ENCODE measurements at regions not wholly inside any gene's neighbourhood (a gene's known extent, or its start where the extent isn't known, plus 50 kb on each side); places are given as distances from the start of the nearest gene placed in this dataset.

GRCh38 chr14:104509673-104510072, 69.9 kb upstream of the C14orf180 start:
- H3K27ac ChIP-seq (ENCODE audit: low read length) = peak overlapping the region; percentile 88
- no peaks in the 10 kb centered on the region for H3K9me3 ChIP-seq (ENCODE audit: low read length)
- peak overlapping the region; percentile 46 for H3K4me3 ChIP-seq (ENCODE audit: low read length)
- TF ChIP-seq RAD21 (conservative IDR thresholded peaks at IDR 0.05) (peak; percentile 64), CTCF (IDR thresholded peaks at IDR 0.05; ENCODE audit: poor library complexity, severe bottlenecking) (peak; percentile 56), SMC3 (conservative IDR thresholded peaks at IDR 0.05; ENCODE audit: poor library complexity) (peak; percentile 58), EZH2 (IDR thresholded peaks at IDR 0.05; ENCODE audit: borderline replicate concordance, insufficient read depth, low read length, poor library complexity, severe bottlenecking) (no peak), POLR2AphosphoS5 (IDR thresholded peaks at IDR 0.05) (no peak)
- no peak overlapping the region for H3K4me2 ChIP-seq (ENCODE audit: low read length)
- H3K36me3 ChIP-seq (ENCODE audit: insufficient read depth, low read length) = no peaks in the 10 kb centered on the region
- H3K9me2 ChIP-seq (ENCODE audit: insufficient read depth, low read length) = no peaks in the 10 kb centered on the region
- no peaks in the 10 kb centered on the region for H3F3A ChIP-seq (ENCODE audit: insufficient read depth, low read length, poor library complexity, severe bottlenecking)
- H3K79me2 ChIP-seq (replicated peaks; ENCODE audit: insufficient read depth, low read length) = no peaks in the 10 kb centered on the region
- no peaks in the 10 kb centered on the region for H4K20me1 ChIP-seq (ENCODE audit: insufficient read depth)
- H2AFZ ChIP-seq (ENCODE audit: low read depth, low read length) = no peak overlapping the region
- peak overlapping the region; percentile 58 for H3K9ac ChIP-seq (ENCODE audit: low read length)
- H3K27me3 ChIP-seq (ENCODE audit: insufficient read depth, low read depth, low read length) = no peaks in the 10 kb centered on the region

GRCh38 chr14:104510216-104510615, 69.3 kb upstream of the C14orf180 start:
- TF ChIP-seq MXI1 (conservative IDR thresholded peaks at IDR 0.05; ENCODE audit: poor library complexity, severe bottlenecking) (no peak), REST (IDR thresholded peaks at IDR 0.05; ENCODE audit: borderline replicate concordance) (no peak), POLR2AphosphoS5 (IDR thresholded peaks at IDR 0.05) (no peak), TAF1 (IDR thresholded peaks at IDR 0.05; ENCODE audit: low read depth) (no peak), EZH2 (IDR thresholded peaks at IDR 0.05; ENCODE audit: borderline replicate concordance, insufficient read depth, low read length, poor library complexity, severe bottlenecking) (no peak), SMC3 (conservative IDR thresholded peaks at IDR 0.05; ENCODE audit: poor library complexity) (no peak), EP300 (conservative IDR thresholded peaks at IDR 0.05; ENCODE audit: poor library complexity, severe bottlenecking) (no peak), RAD21 (conservative IDR thresholded peaks at IDR 0.05) (no peak), CTCF (IDR thresholded peaks at IDR 0.05; ENCODE audit: poor library complexity, severe bottlenecking) (no peak)

More at GRCh38 chr14:104510216-104510615, 69.3 kb upstream of the C14orf180 start:
- Histone ChIP-seq H3F3A (ENCODE audit: insufficient read depth, low read length, poor library complexity, severe bottlenecking) (no peaks in the 10 kb centered on the region), H3K9ac (ENCODE audit: low read length) (peak overlapping the region; percentile 58), H3K4me3 (ENCODE audit: low read length) (peak overlapping the region; percentile 46), H3K27ac (ENCODE audit: low read length) (peak overlapping the region; percentile 88), H3K79me2 (replicated peaks; ENCODE audit: insufficient read depth, low read length) (no peaks in the 10 kb centered on the region), H3K4me2 (ENCODE audit: low read length) (peak overlapping the region; percentile 17), H3K9me3 (ENCODE audit: low read length) (no peaks in the 10 kb centered on the region), H3K27me3 (ENCODE audit: insufficient read depth, low read depth, low read length) (no peaks in the 10 kb centered on the region), H3K36me3 (ENCODE audit: insufficient read depth, low read length) (no peaks in the 10 kb centered on the region), H3K9me2 (ENCODE audit: insufficient read depth, low read length) (no peaks in the 10 kb centered on the region), H4K20me1 (ENCODE audit: insufficient read depth) (no peaks in the 10 kb centered on the region), H2AFZ (ENCODE audit: low read depth, low read length) (no peak overlapping the region)
